Testis (tissue), 2 donors: ENCODE measurements at regions not wholly inside any gene's neighbourhood (a gene's known extent, or its start where the extent isn't known, plus 50 kb on each side); places are given as distances from the start of the nearest gene placed in this dataset.

Source experiments
- DNase-seq: peaks from one replicate; pipeline ENCODE4 v3.0.0-alpha.2; 2019
- H3K27ac ChIP-seq, 2 donors: fragments of 200-600 bp; sonication (generic); one replicate each; pipeline ENCODE4 v1.5.1; 2019
- H3K27me3 ChIP-seq: fragments of 200-600 bp; sonication (generic); one replicate; pipeline ENCODE4 v1.5.1; 2019
- H3K36me3 ChIP-seq: fragments of 200-600 bp; sonication (generic); one replicate; pipeline ENCODE4 v1.5.1; 2017; ENCODE audit warnings: low read depth; ENCODE audit errors: missing control alignments
- H3K4me1 ChIP-seq: fragments of 200-600 bp; sonication (generic); one replicate; pipeline ENCODE4 v1.5.1; 2019
- H3K4me3 ChIP-seq, 2 donors: fragments of 200-600 bp; sonication (generic); one replicate each; pipeline ENCODE4 v1.5.1; 2017 to 2019
- H3K9me3 ChIP-seq: fragments of 200-600 bp; sonication (generic); one replicate; pipeline ENCODE4 v1.5.1; 2017
- CTCF ChIP-seq, 3 experiments: fragments of 450-650 bp in 2 of 3; fragments of 200-600 bp in 1 of 3; sonication (generic) in 1 of 3; IDR thresholded peaks; one replicate each; pipeline ENCODE4 v1.5.1; 2016 to 2019; ENCODE audit warnings: antibody characterized with exemption in 3 of 3, mild to moderate bottlenecking in 2 of 3, moderate library complexity in 1 of 3
- POLR2A ChIP-seq: fragments of 450-650 bp; IDR thresholded peaks from one replicate; pipeline ENCODE4 v1.6.1; 2017; ENCODE audit warnings: antibody characterized with exemption, mild to moderate bottlenecking, moderate library complexity
- WGBS, 2 donors: methylation state at CpG; one replicate each; pipeline ENCODE4 v1.1.5; 2018; 5-methylcytosine and 5-hydroxymethylcytosine counted together
- intact Hi-C: fragments of 100-400 bp; cut with DNase I; formaldehyde crosslinking; loops from one replicate; pipeline ENCODE4 v1.15.1; 2023; ENCODE audit warnings: low total_unique reads

DNA sequence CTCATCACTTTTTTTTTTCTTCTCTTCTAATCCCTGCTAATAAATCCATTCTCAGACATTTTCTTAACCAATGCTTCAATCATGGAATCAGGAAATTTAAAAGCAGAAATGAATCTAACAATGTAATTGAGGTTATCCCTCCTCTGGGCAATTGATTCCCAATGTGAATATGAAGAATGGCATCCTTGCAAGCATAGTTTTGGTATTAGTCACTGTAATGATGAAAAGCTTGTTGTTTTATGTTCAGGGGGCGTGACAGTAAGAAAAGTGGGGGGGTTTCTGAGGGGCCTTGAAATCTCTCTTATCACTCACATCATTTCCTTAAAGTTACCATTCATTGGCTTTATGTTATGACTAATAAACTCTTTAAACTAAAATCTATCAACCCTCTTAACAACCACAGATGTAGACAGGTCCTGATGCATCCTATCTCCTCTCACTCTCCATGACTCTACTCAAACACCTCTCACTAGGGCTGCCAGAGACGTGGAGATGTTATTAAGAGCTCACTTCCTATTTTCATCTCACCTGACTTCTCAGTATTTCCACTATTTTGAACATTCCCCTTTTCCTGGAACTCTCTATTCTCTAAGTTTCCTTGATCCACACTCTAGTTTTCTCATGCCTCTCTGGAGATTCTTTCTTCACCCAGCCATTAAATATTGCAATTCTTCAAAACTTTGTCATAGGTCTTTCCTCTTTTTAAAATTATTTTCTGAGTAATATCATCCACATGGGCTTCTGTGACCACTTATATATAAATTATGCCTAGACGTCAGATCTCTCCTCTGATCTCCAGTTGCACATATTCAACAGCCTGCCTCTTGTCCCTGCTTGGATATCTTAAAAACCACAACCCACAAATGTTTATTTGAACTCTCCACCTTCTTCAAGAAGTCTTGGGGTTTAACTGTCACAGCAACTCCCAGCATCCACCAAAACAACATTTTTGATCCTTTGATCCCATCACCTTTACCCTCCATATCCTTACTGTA, 332.9 kb downstream of the CDH2 start:
- DNase-seq = no peak
- H3K27ac ChIP-seq = no peak overlapping the region
- no peaks in the 10 kb centered on the region for H3K9me3 ChIP-seq
- WGBS, 2 donors = 77 to 86% methylated on average over 2 of the region's 3 CpGs
- intact Hi-C loops = no loop called here
- H3K27me3 ChIP-seq = no peaks in the 10 kb centered on the region
- no peak overlapping the region for H3K4me3 ChIP-seq
- TF ChIP-seq POLR2A (no peak), CTCF (IDR thresholded peaks at IDR 0.05) (no peak)
- H3K4me1 ChIP-seq = no peaks in the 10 kb centered on the region
- H3K36me3 ChIP-seq = no peaks in the 10 kb centered on the region

DNA sequence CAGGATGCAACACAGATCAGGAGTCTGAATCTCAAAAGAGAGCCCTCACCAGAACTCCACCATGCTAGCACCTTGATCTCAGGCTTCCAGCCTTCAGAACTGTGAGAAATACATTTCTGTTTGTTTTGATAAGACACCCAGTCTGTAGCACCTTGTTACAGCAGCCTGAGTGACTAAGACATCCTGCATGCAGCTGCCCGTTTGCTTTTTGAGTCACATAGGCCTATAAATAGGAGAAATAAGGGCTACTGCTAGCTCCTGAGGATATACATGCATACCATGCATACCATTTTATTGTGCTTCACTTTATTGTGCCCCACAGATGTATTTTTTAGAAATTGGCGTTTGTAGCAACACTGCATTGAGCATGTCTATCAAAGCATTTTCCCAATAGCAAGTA, 337.8 kb downstream of the CDH2 start:
- no peak overlapping the region for H3K4me3 ChIP-seq
- no peaks in the 10 kb centered on the region for H3K9me3 ChIP-seq
- H3K4me1 ChIP-seq = no peaks in the 10 kb centered on the region
- intact Hi-C loops = no loop called here
- DNase-seq = no peak
- H3K27me3 ChIP-seq = no peaks in the 10 kb centered on the region
- no peak overlapping the region for H3K27ac ChIP-seq
- no peaks in the 10 kb centered on the region for H3K36me3 ChIP-seq
- TF ChIP-seq POLR2A = no peak
- TF ChIP-seq CTCF (IDR thresholded peaks at IDR 0.05) = no peak
- WGBS, 2 donors = 35 to 42% methylated on average over 2 of the region's 2 CpGs

DNA sequence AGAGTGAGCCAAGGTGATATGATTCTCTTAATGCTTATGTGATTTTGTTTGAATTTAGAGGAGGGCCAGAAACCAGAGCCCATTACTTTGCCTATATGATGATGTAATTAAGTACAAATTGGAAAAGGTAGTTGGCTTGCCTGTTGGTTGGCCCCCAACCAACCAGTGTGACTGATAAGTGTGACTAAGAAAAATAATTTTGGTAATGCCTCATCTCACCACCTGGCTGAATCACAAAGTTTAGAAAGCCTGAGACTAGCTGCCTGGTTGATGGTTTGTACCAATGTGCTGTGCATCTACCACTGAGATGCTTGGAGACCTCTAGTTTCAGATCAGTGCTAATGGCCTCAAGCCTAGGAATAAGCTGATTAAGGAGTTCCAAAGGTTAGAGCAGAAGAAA, 338.7 kb downstream of the CDH2 start:
- intact Hi-C loops = no loop called here
- Histone ChIP-seq H3K36me3 (no peaks in the 10 kb centered on the region), H3K4me1 (no peaks in the 10 kb centered on the region), H3K9me3 (no peaks in the 10 kb centered on the region), H3K4me3 (no peak overlapping the region), H3K27me3 (no peaks in the 10 kb centered on the region), H3K27ac (no peak overlapping the region)
- TF ChIP-seq CTCF (IDR thresholded peaks at IDR 0.05) (no peak), POLR2A (no peak)
- DNase-seq = no peak

DNA sequence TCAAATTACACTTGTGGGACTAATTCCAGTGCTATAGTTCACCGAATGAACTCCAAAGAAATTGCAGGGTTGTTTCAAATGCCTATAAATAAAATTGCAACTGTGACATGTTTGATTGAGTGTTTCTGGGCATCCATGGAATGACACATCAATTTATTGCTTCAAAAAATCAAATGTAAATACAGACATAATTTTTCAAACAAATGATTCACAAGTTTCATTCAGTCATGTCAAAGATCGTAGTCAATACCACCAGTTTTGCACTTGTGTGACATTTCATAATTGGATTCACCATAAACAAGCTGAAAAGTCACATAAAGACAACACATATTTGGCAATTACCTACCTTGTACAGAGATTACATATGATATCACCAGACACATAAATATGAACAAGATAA, 350.8 kb downstream of the CDH2 start:
- no peak overlapping the region for H3K27ac ChIP-seq
- H3K36me3 ChIP-seq = no peaks in the 10 kb centered on the region
- intact Hi-C loops = no loop called here
- no peaks in the 10 kb centered on the region for H3K27me3 ChIP-seq
- H3K4me1 ChIP-seq = no peaks in the 10 kb centered on the region
- no peaks in the 10 kb centered on the region for H3K9me3 ChIP-seq
- WGBS, 2 donors = 79 to 92% methylated on average over 2 of the region's 2 CpGs
- no peak overlapping the region for H3K4me3 ChIP-seq
- TF ChIP-seq POLR2A = no peak
- TF ChIP-seq CTCF (IDR thresholded peaks at IDR 0.05) = no peak
- no peak for DNase-seq

- intact Hi-C loops = no loop called here
- H3K4me1 ChIP-seq = no peaks in the 10 kb centered on the region
- H3K27ac ChIP-seq = no peak overlapping the region
- H3K4me3 ChIP-seq = no peak overlapping the region
- H3K36me3 ChIP-seq = no peaks in the 10 kb centered on the region
- TF ChIP-seq CTCF (IDR thresholded peaks at IDR 0.05) = no peak
- TF ChIP-seq POLR2A = no peak
- DNase-seq = no peak
- no peaks in the 10 kb centered on the region for H3K27me3 ChIP-seq
- no peaks in the 10 kb centered on the region for H3K9me3 ChIP-seq
- 89 to 92% methylated on average over 2 of the region's 2 CpGs for WGBS, 2 donors
Observed at GRCh38 chr18:27825689-27826088, 351.2 kb downstream of the CDH2 start.
